ENCODE measurements at regions not wholly inside any gene's neighbourhood (a gene's known extent, or its start where the extent isn't known, plus 50 kb on each side); places are given as distances from the start of the nearest gene placed in this dataset.

GRCh38 chr6:1144842-1145767 is 166.8 kb upstream of the FOXQ1 start:
- DNase-seq, result no peak

GRCh38 chr6:1143655-1144054 is 168.2 kb upstream of the FOXQ1 start:
- no peak for DNase-seq

DNA sequence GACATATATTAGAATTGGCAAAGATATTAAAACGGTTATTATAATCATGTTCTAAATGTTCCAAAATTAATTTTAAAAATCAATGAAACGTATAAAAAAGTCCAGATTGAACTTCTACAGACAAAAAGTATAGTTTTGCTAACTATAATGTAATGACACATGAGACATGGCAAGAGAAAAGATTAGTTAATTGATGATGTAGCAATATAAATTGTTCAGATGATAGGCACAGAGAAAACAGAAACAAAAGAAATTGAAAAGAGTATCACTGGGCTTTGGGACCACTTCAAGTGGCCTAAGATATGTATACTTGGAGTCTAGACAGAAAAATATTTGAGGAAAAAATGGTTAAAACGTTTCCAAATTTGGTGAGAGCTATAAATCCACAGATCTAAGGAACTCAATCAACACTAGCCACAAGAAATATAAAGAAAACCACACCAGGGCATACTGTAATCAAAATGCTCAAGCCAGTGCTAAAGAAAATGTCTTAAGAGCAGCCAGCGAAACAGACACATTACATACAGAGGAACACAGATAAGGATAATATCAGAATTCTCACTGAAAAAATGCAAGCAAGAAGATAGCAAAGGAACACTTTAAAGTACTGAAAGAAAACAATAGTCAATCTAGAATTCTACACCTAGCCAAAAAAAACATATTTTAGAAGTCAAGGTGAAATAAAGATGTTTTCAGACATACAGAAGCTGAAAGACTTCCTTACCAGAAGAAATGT is 172.6 kb upstream of the FOXQ1 start:
- DNase-seq, result no peak

GRCh38 chr6:1137849-1138248 is 174.0 kb upstream of the FOXQ1 start:
- no peak for DNase-seq

DNA sequence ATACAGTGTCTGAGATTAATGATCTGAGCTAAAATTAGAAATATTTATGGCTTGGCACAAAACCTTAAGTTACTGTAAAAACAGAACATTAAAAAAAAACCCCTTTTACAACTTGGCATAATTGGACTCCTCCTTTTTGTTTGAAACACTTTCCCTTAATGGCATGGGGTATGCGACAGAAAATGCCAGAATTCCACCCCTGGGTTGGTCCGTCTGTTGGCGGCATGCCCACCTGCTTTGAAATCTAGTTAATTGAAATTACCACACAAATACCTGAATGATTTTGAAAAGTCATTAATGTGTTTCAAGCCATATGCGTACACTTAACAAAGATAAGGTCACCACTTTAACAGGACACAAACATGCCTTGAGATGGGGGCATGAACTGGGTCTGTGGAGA is 175.1 kb upstream of the FOXQ1 start:
- no peak for DNase-seq

- no peak for DNase-seq
These were observed 175.5 kb upstream of the FOXQ1 start for GRCh38 chr6:1136415-1136774.

GRCh38 chr6:1135726-1136414 is 176.0 kb upstream of the FOXQ1 start:
- DNase-seq, result no peak

GRCh38 chr6:1131285-1132079 is 180.4 kb upstream of the FOXQ1 start:
- DNase-seq, result no peak

DNA sequence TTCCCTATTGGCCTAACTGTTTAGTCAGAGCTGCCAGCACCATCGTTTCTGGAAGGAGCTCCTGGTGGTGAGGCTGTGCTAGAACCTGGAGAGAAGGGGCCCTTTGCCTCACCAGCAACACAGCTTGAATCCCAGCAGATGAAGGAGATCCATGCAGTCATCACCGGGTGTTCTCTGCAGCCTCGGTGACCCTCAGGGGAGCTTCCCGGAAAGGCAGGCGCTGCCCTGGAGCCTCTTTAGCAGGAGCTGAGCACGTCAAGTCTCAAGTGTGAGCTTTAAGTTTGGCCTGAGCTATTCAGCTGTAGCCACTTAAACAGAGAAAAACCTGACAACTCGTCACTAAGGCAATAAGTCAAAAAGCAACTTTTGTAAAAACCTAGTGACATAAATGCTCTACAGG is 181.2 kb upstream of the FOXQ1 start:
- DNase-seq, result no peak

DNA sequence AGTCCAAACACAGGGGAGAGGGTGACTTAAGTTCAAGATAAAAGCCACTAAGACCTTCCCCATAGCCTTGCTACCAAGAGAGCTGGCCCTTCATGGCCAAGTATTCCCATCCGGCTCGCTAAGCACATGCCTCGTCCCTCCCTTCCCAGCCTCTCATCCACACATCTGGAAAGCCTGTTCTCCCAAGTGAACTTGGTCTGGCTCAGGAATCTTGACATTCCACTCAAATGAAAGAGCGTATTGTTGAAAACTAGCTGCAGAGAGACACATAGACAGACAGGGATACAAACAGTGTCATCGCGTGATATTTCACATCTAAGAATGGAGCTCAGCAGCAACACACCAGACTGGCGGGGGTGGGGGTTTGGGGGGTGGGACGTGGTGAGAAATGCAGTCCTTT is 182.8 kb upstream of the FOXQ1 start:
- no peak for DNase-seq

GRCh38 chr6:1127597-1128288 is 184.2 kb upstream of the FOXQ1 start:
- DNase-seq, result no peak

DNA sequence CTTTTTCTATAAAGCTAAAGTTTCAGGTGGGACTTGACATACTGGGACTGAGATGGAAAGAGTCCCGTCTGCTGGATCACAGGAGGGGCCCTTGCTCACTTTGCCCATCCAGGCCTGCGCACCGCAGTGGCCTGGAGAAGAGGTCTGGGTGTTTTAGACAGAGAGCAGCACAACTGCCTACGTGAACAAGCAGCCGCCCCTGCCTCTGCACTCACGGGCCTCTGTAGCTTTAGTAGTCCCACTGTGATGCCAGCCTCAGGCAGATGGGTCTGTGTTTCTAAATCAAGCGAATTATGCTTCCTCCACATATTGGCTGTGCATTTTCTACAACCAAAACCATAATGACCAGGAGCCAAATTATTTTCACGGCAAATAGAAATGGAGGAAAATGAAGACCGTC is 184.8 kb upstream of the FOXQ1 start:
- DNase-seq, result no peak

DNA sequence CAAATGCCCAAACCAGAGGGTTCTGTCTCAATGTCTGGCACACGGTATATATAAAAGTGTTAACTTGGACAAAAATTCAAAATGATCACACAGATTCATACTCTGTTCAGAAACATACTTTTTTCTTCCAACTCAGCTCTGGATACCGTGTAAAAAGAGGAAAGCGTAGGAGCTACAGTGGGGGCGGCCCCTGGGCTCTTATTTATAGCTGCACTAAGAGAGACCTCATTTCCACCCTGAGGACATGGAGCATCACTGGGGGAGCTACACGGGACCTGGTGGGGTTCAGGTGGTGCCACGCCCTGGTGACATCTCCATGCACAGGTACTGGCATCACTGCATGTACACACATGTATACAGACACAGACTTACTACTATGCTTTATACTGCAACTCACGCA is 185.9 kb upstream of the FOXQ1 start:
- no peak for DNase-seq

GRCh38 chr6:1125297-1125696 is 186.6 kb upstream of the FOXQ1 start:
- no peak for DNase-seq

- no peak for DNase-seq
These were observed 187.0 kb upstream of the FOXQ1 start for GRCh38 chr6:1124885-1125284.

DNA sequence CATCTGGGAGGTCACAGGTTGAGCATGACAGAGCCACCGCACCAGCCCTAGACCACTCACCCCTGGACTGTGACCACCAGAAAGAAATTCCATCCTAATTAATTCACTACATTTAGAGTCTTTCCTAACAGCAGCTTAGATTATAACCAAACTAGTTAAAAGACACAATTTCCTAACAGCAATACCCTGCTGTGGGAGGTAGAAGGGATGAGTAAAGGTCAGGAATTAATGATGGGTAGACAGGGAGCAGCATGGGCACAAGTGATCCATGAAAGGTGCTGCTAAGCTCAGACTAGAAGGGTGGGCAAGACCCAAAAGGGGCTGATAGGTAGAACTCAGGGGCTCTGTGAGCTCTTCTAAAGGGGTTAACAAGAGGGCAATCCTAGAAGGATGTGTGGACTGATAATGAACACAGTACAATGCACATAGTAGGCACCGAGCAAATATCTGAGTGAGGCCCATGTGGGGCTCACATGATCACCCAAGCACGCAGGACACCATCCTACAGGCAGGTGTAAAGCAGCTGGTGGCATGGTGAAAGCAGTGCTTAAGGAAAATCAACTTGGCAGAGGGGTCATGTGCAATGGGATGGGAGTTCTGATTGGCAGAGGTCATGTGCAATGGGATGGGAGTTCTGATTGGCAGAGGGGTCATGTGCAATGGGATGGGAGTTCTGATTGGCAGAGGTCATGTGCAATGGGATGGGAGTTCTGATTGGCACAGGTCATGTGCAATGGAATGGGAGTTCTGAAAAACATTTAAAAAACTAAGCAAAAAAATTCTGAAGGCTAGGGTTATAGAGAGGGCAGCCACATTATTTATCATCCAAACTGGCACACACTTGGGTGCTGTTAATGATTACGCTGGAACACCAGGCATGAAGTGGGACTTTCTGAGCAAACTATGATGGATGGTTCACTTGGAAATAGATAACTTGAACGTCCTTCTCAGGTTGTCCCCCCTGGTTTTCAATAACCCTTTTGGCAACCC is 188.2 kb upstream of the FOXQ1 start:
- no peak for DNase-seq

- no peak for DNase-seq
These were observed 189.8 kb upstream of the FOXQ1 start for GRCh38 chr6:1122083-1122482.

GRCh38 chr6:1118287-1118647 is 193.6 kb upstream of the FOXQ1 start:
- no peak for DNase-seq

- no peak for DNase-seq
These were observed 194.2 kb upstream of the FOXQ1 start for GRCh38 chr6:1117530-1118286.

GRCh38 chr6:1116149-1116548 is 195.7 kb upstream of the FOXQ1 start:
- no peak for DNase-seq

All from CD4-positive, alpha-beta T cell treated with Interleukin-1 beta for 1 hour (primary cell).